AG09319 (cell line): ENCODE measurements at regions not wholly inside any gene's neighbourhood (a gene's known extent, or its start where the extent isn't known, plus 50 kb on each side); places are given as distances from the start of the nearest gene placed in this dataset.

Experiments
- DNase-seq: peaks from one replicate; pipeline ENCODE4 v3.0.0-alpha.2; 2010; ENCODE audit warnings: low read depth; ENCODE audit errors: extremely low read depth
- CTCF ChIP-seq: IDR thresholded peaks from 2 replicates; pipeline ENCODE4 v1.5.1; 2011; ENCODE audit warnings: low read depth, mild to moderate bottlenecking, inconsistent platforms, low read length, moderate library complexity

- no peak for DNase-seq
- no peak for TF ChIP-seq CTCF
Measured at GRCh38 chr4:156242390-156242789, 288.7 kb upstream of the CTSO start.

- DNase-seq = no peak
- no peak for TF ChIP-seq CTCF
Measured at GRCh38 chr4:156241896-156242295, 288.2 kb upstream of the CTSO start.

GRCh38 chr4:156238171-156238570 is 284.5 kb upstream of the CTSO start:
- no peak for TF ChIP-seq CTCF
- DNase-seq = no peak

GRCh38 chr4:156237231-156237630 is 283.6 kb upstream of the CTSO start:
- no peak for DNase-seq

GRCh38 chr4:156230176-156230575 is 276.5 kb upstream of the CTSO start:
- TF ChIP-seq CTCF = no peak
- DNase-seq = no peak

More at GRCh38 chr4:156237231-156237630, 283.6 kb upstream of the CTSO start:
- no peak for TF ChIP-seq CTCF

GRCh38 chr4:156228676-156229075 is 275.0 kb upstream of the CTSO start:
- no peak for DNase-seq
- no peak for TF ChIP-seq CTCF

GRCh38 chr4:156227321-156227720 is 273.7 kb upstream of the CTSO start:
- no peak for DNase-seq
- no peak for TF ChIP-seq CTCF
